SK-N-MC (cell line): ENCODE measurements at regions not wholly inside any gene's neighbourhood (a gene's known extent, or its start where the extent isn't known, plus 50 kb on each side); places are given as distances from the start of the nearest gene placed in this dataset.

Source experiments
- EZH2 ChIP-seq: fragments of 200-600 bp; sonication (generic); IDR thresholded peaks from one replicate; pipeline ENCODE4 v1.6.1; 2017; ENCODE audit warnings: antibody characterized with exemption
- FOXP2 ChIP-seq: optimal IDR thresholded peaks from 2 replicates; pipeline ENCODE3; 2011; ENCODE audit warnings: mild to moderate bottlenecking, moderate library complexity; ENCODE audit not compliant: insufficient read depth; ENCODE audit errors: extremely low read length, control extremely low read depth
- POLR2AphosphoS5 ChIP-seq: IDR thresholded peaks from 2 replicates; pipeline ENCODE4 v1.6.1; 2012; ENCODE audit warnings: mild to moderate bottlenecking, low read depth, low read length, borderline replicate concordance

DNA sequence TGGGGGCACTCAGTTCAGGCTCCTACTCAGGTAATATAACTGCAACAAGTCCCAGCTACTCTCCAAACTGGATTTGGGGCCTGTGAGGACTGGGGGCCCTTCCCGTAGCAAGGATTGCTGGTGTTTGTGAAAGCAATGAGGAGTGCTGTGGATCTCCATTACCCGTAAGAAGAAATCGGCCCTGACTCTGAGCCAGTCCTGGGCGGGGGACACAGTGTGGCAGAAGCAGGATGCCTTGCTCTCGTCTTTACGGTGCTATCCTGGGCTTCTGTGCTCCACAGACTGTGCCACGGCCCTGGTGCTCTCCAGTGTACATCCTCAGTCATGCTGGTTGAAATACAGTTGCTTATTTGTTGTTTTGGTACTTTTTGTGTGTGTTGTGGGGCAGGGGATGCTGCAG is 172.9 kb downstream of the NDUFA10 start:
- TF ChIP-seq EZH2 = no peak
- TF ChIP-seq POLR2AphosphoS5 = no peak
- no peak for TF ChIP-seq FOXP2
